ENCODE measurements at regions not wholly inside any gene's neighbourhood (a gene's known extent, or its start where the extent isn't known, plus 50 kb on each side); places are given as distances from the start of the nearest gene placed in this dataset.
A peak's percentile ranks its signal among the peaks of the same experiment; 100 is the strongest.

GRCh38 chr12:127083008-127083949 lies 1183.7 kb upstream of the TMEM132C start:
- peak overlapping the region; percentile 70 for H3K27ac ChIP-seq (ENCODE audit: low read length)
- peak overlapping the region; percentile 60 for H3K4me3 ChIP-seq (ENCODE audit: low read length)
- DNase-seq (peak; percentile 91), ATAC-seq (peak; percentile 66)
- H3K9me2 ChIP-seq (replicated peaks; ENCODE audit: low read length), result no peaks in the 10 kb centered on the region
- TF ChIP-seq EZH2phosphoT487 (IDR thresholded peaks at IDR 0.05; ENCODE audit: borderline replicate concordance, low read length), result no peak
- TF ChIP-seq EZH2 (IDR thresholded peaks at IDR 0.05; ENCODE audit: low read length, unreplicated experiment), result no peak
- TF ChIP-seq, protein P1, sequence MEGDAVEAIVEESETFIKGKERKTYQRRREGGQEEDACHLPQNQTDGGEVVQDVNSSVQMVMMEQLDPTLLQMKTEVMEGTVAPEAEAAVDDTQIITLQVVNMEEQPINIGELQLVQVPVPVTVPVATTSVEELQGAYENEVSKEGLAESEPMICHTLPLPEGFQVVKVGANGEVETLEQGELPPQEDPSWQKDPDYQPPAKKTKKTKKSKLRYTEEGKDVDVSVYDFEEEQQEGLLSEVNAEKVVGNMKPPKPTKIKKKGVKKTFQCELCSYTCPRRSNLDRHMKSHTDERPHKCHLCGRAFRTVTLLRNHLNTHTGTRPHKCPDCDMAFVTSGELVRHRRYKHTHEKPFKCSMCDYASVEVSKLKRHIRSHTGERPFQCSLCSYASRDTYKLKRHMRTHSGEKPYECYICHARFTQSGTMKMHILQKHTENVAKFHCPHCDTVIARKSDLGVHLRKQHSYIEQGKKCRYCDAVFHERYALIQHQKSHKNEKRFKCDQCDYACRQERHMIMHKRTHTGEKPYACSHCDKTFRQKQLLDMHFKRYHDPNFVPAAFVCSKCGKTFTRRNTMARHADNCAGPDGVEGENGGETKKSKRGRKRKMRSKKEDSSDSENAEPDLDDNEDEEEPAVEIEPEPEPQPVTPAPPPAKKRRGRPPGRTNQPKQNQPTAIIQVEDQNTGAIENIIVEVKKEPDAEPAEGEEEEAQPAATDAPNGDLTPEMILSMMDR (conservative IDR thresholded peaks at IDR 0.05; ENCODE audit: low read depth, low read length), result no peak
- H3K9ac ChIP-seq (ENCODE audit: low read length), result peak overlapping the region; percentile 59
- peak overlapping the region; percentile 68 for H2AFZ ChIP-seq (ENCODE audit: low read length)
- TSS peak; percentile 28 for BruUV-seq (replicated peaks)
- H4K20me1 ChIP-seq (ENCODE audit: low read length), result no peaks in the 10 kb centered on the region
- POLR2A ChIA-PET (ENCODE audit: unreplicated experiment), result no interaction called here
- no peaks in the 10 kb centered on the region for H3K27me3 ChIP-seq (ENCODE audit: low read length)
- peaks cover 40% of the 10 kb centered on the region for H3K4me1 ChIP-seq (ENCODE audit: insufficient read depth, low read length)
- H3K9me3 ChIP-seq (ENCODE audit: low read length), result no peaks in the 10 kb centered on the region
- no peaks in the 10 kb centered on the region for H3F3A ChIP-seq (ENCODE audit: low read length, unreplicated experiment)
- intact Hi-C loops (cut with micrococcal nuclease), result loop anchor here (2.0 kb wide), 1 partner anchor 24 kb away; no protein-coding TSS in a partner anchor
- CTCF ChIA-PET, result interaction anchor here (0.9 kb wide), 1 partner anchor 30 kb away, joined by 3 read pairs; no protein-coding TSS in a partner anchor
- no peaks in the 10 kb centered on the region for H3K79me2 ChIP-seq (ENCODE audit: low read length)
- H3K36me3 ChIP-seq (ENCODE audit: low read depth, low read length), result no peaks in the 10 kb centered on the region
- peak overlapping the region; percentile 89 for H3K4me2 ChIP-seq (ENCODE audit: low read length)

DNA sequence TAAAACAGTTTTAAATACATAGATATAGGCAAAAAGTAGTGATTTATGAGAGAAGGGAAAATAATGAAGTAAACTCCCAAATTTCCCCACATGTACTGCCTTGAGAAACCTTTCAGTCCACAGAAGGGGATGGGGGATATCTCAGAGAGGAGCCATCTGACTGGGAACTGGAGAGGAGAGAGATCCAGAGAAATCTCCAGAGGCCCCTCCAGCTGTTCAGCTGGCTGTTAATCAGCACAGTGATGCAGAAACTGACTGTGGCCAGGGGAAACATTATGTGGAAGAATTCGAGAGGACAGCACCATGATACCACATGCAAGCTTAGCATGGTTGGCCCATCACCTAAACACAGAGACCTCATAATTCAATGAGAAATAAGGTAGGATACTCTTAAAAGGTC lies 1165.9 kb upstream of the TMEM132C start:
- H3K4me3 ChIP-seq (ENCODE audit: low read length), result no peak overlapping the region
- ATAC-seq (no peak; the same call in 1 of the 2 replicates), DNase-seq (no peak)
- H2AFZ ChIP-seq (ENCODE audit: low read length), result no peak overlapping the region
- BruUV-seq (replicated peaks), result no TSS peak
- H3K36me3 ChIP-seq (ENCODE audit: low read depth, low read length), result no peaks in the 10 kb centered on the region
- no peak overlapping the region for H3K4me2 ChIP-seq (ENCODE audit: low read length)
- ChIA-PET POLR2A (ENCODE audit: unreplicated experiment) (no interaction called here), CTCF (no interaction called here)
- no peaks in the 10 kb centered on the region for H3K9me3 ChIP-seq (ENCODE audit: low read length)
- H3K79me2 ChIP-seq (ENCODE audit: low read length), result no peaks in the 10 kb centered on the region
- H3K27ac ChIP-seq (ENCODE audit: low read length), result no peak overlapping the region
- H3F3A ChIP-seq (ENCODE audit: low read length, unreplicated experiment), result no peaks in the 10 kb centered on the region
- no peaks in the 10 kb centered on the region for H3K27me3 ChIP-seq (ENCODE audit: low read length)
- TF ChIP-seq EZH2phosphoT487 (IDR thresholded peaks at IDR 0.05; ENCODE audit: borderline replicate concordance, low read length), result no peak
- TF ChIP-seq, protein P1 (conservative IDR thresholded peaks at IDR 0.05; ENCODE audit: low read depth, low read length), result no peak
- no peak overlapping the region for H3K9ac ChIP-seq (ENCODE audit: low read length)
- no peaks in the 10 kb centered on the region for H3K4me1 ChIP-seq (ENCODE audit: insufficient read depth, low read length)
- no peaks in the 10 kb centered on the region for H3K9me2 ChIP-seq (replicated peaks; ENCODE audit: low read length)
- intact Hi-C loops (cut with micrococcal nuclease), result no loop called here
- H4K20me1 ChIP-seq (ENCODE audit: low read length), result no peaks in the 10 kb centered on the region

GRCh38 chr12:127106041-127106440 lies 1160.9 kb upstream of the TMEM132C start:
- Histone ChIP-seq H3K9me2 (replicated peaks; ENCODE audit: low read length) (no peaks in the 10 kb centered on the region), H3K9ac (ENCODE audit: low read length) (no peak overlapping the region), H3K36me3 (ENCODE audit: low read depth, low read length) (no peaks in the 10 kb centered on the region; the same call in 1 of the 2 replicates), H3K4me3 (ENCODE audit: low read length) (no peak overlapping the region), H4K20me1 (ENCODE audit: low read length) (no peaks in the 10 kb centered on the region), H3K9me3 (ENCODE audit: low read length) (no peaks in the 10 kb centered on the region), H3K27ac (ENCODE audit: low read length) (no peak overlapping the region), H3K79me2 (ENCODE audit: low read length) (no peaks in the 10 kb centered on the region), H3K4me2 (ENCODE audit: low read length) (no peak overlapping the region), H3K4me1 (ENCODE audit: insufficient read depth, low read length) (peaks cover 26% of the 10 kb centered on the region), H2AFZ (ENCODE audit: low read length) (no peak overlapping the region), H3K27me3 (ENCODE audit: low read length) (no peaks in the 10 kb centered on the region), H3F3A (ENCODE audit: low read length, unreplicated experiment) (no peaks in the 10 kb centered on the region)
- DNase-seq (no peak), ATAC-seq (no peak)
- ChIA-PET POLR2A (ENCODE audit: unreplicated experiment) (interaction anchor here (0.5 kb wide), 1 partner anchor 585 kb away, joined by 3 read pairs; no protein-coding TSS in a partner anchor), CTCF (interaction anchor here (0.5 kb wide), 1 partner anchor 172 kb away, joined by 3 read pairs; no protein-coding TSS in a partner anchor)
- no TSS peak for BruUV-seq (replicated peaks)
- TF ChIP-seq EZH2 (IDR thresholded peaks at IDR 0.05; ENCODE audit: low read length, unreplicated experiment) (no peak), EZH2phosphoT487 (IDR thresholded peaks at IDR 0.05; ENCODE audit: borderline replicate concordance, low read length) (no peak)
- TF ChIP-seq, protein P1 (conservative IDR thresholded peaks at IDR 0.05; ENCODE audit: low read depth, low read length), result no peak
- intact Hi-C loops (cut with micrococcal nuclease), result loop anchor here (2.0 to 5.0 kb wide), 2 partner anchors 23 to 324 kb away; no protein-coding TSS in a partner anchor

All from PC-3 (cell line).